ENCODE measurements at regions not wholly inside any gene's neighbourhood (a gene's known extent, or its start where the extent isn't known, plus 50 kb on each side); places are given as distances from the start of the nearest gene placed in this dataset.

- Mint-ChIP-seq H3K9me3 (no peaks in the 10 kb centered on the region), H3K27me3 (ENCODE audit: insufficient read depth) (peaks cover 2% of the 10 kb centered on the region; the same call in 1 of the 2 replicates), H3K4me1 (ENCODE audit: low read depth) (peaks cover 26% of the 10 kb centered on the region), H3K27ac (no peak overlapping the region), H3K4me3 (no peak overlapping the region), H3K36me3 (ENCODE audit: low read depth) (no peaks in the 10 kb centered on the region)
- no peak for TF ChIP-seq CTCF (IDR thresholded peaks at IDR 0.05)
- DNase-seq = no peak
These were observed 164.4 kb upstream of the NT5C1B start for GRCh38 chr2:18753722-18754121.

GRCh38 chr2:18752667-18753422 lies 163.5 kb upstream of the NT5C1B start:
- Mint-ChIP-seq H3K4me3 (no peak overlapping the region), H3K27me3 (ENCODE audit: insufficient read depth) (peaks cover 2% of the 10 kb centered on the region; the same call in 1 of the 2 replicates), H3K36me3 (ENCODE audit: low read depth) (no peaks in the 10 kb centered on the region), H3K27ac (no peak overlapping the region), H3K9me3 (no peaks in the 10 kb centered on the region), H3K4me1 (ENCODE audit: low read depth) (peaks cover 26% of the 10 kb centered on the region)
- peak; percentile 72 for TF ChIP-seq CTCF (IDR thresholded peaks at IDR 0.05)
- DNase-seq = peak; percentile 57

GRCh38 chr2:18752022-18752493 lies 162.7 kb upstream of the NT5C1B start:
- Mint-ChIP-seq H3K9me3 (no peaks in the 10 kb centered on the region), H3K27me3 (ENCODE audit: insufficient read depth) (peaks cover 2% of the 10 kb centered on the region; the same call in 1 of the 2 replicates), H3K4me3 (no peak overlapping the region), H3K27ac (no peak overlapping the region), H3K4me1 (ENCODE audit: low read depth) (peaks cover 26% of the 10 kb centered on the region), H3K36me3 (ENCODE audit: low read depth) (no peaks in the 10 kb centered on the region)
- TF ChIP-seq CTCF (IDR thresholded peaks at IDR 0.05) = no peak
- no peak for DNase-seq

- H3K27ac Mint-ChIP-seq = no peak overlapping the region
- H3K27me3 Mint-ChIP-seq (ENCODE audit: insufficient read depth) = peaks cover 2% of the 10 kb centered on the region
- no peak overlapping the region for H3K4me3 Mint-ChIP-seq
- TF ChIP-seq CTCF (IDR thresholded peaks at IDR 0.05) = no peak
- H3K36me3 Mint-ChIP-seq (ENCODE audit: low read depth) = no peaks in the 10 kb centered on the region
- no peak for DNase-seq
- peaks cover 26% of the 10 kb centered on the region for H3K4me1 Mint-ChIP-seq (ENCODE audit: low read depth)
- no peaks in the 10 kb centered on the region for H3K9me3 Mint-ChIP-seq
These were observed 161.5 kb upstream of the NT5C1B start for GRCh38 chr2:18750672-18751554.

GRCh38 chr2:18749912-18750526 lies 160.7 kb upstream of the NT5C1B start:
- peak; percentile 94 for TF ChIP-seq CTCF (IDR thresholded peaks at IDR 0.05)
- Mint-ChIP-seq H3K27ac (no peak overlapping the region), H3K9me3 (no peaks in the 10 kb centered on the region), H3K36me3 (ENCODE audit: low read depth) (no peaks in the 10 kb centered on the region), H3K4me3 (no peak overlapping the region), H3K27me3 (ENCODE audit: insufficient read depth) (peaks cover 2% of the 10 kb centered on the region), H3K4me1 (ENCODE audit: low read depth) (peaks cover 26% of the 10 kb centered on the region)
- peak; percentile 54 for DNase-seq

All from HFFc6 (cell line).